HT1080 (cell line): ENCODE measurements at regions not wholly inside any gene's neighbourhood (a gene's known extent, or its start where the extent isn't known, plus 50 kb on each side); places are given as distances from the start of the nearest gene placed in this dataset.

Experiments
- DNase-seq: peaks from one replicate; pipeline ENCODE4 v3.0.0-alpha.2; 2015; ENCODE audit warnings: low read depth

DNA sequence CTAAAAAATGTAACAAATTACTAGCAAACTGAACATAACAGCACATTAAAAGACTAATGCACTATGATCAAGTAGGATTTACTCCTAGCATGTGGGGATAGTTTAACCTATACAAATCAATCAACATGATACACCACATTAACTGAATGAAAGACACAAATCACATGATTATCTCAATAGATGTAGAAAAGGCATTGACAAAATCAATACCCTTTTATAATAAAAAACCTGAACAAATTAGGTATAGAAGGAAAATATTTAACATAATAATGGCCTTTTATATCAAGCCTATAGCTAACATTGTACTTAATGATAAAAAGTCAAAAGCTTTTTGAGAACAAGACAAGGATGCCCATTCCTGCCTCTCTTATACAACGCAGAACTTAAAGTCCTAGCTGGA lies 540.0 kb downstream of the RERGL start:
- no peak for DNase-seq

DNA sequence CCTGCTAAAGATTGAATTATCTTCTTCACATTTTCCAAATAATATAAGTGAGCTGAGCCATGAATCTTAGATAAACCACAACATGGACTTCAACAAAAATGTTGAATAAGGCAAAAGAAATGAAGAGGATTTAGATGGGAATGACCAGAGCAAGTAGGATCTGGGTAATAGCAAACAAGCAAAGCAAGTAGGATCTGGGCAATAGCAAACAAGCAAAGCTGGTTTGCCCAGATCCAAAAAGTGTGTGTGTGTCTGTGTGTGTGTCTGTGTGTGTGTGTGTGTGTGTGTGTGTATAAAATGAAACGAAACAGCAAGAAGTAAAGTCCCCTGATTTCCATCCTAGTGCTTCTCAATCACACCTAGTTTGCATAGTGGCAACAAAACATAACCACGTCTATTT lies 549.1 kb downstream of the RERGL start:
- no peak for DNase-seq

DNA sequence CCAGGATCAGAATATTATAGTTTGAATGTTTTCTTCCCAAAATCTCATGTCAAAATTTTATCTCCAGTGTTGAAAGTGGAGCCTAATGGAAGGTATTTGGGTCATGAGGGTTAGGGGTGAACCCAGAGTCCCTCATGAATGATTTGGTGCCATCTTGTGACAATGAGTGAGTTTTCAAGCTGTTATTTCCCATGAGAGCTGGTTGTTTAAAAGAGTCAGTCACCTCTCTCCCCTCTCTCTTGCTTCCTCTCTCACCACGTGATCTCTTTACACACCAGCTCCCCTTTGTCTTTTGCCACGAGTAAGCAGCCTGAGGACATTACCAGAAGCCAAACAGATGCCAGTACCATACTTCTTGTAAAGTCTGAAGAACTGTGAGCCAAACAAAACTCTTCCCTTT lies 561.6 kb downstream of the RERGL start:
- peak; percentile 10 for DNase-seq

DNA sequence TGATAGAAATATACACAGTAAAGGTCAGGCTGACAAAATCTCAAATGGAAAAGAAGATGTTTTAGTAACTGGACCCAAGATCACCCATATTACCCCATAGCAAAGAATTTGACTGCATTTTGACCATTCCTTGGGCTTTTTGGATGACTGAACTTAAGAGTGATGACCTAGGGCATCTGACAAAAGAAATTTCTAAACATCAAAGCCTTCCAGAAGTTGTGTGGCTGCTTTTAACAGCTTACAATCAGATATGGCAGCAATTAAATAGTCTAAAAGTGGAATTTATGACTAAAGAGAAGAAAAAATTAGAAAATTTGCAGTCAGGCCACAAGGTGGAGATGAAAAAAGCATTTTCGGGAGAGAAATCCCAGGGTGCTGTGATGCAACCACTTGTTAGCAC lies 563.0 kb downstream of the RERGL start:
- DNase-seq = no peak

DNA sequence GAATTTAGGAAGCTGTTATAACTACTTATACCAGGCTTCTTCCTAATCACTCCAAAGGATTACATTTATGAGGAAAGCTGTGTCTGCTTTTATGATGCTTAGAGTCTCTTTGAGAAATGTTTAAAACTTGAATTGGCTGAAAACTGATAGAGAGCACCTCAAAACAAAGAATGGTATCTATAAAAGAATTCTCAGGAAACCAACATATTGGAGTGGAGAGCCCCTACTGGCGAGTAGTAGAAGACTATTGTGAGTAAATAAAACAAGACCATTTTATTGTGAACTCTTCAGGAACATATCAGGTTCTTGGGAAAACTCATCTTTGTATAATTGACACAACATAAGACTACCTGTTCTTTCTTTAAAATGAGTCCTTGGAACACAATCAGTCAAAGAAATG lies 578.6 kb downstream of the RERGL start:
- no peak for DNase-seq

DNA sequence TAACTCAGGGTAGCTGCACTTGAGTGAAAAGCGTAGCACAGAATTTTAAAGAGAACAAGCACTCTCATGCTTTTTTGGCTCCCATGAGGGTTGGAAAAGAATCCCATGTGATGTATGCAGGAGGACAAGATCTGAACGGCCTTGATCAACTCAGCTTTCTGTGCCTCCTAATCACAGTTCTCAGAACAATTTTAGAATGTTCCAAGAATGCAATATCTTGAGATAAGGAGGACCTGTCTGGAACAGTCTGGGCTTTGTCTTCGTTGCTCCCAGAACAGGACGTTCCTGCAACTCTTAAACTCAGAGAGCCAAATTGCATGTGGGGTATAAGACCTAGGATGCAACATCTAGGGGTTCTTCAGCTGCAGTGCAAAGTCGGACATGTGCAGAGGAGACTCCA lies 582.7 kb downstream of the RERGL start:
- DNase-seq = no peak

DNA sequence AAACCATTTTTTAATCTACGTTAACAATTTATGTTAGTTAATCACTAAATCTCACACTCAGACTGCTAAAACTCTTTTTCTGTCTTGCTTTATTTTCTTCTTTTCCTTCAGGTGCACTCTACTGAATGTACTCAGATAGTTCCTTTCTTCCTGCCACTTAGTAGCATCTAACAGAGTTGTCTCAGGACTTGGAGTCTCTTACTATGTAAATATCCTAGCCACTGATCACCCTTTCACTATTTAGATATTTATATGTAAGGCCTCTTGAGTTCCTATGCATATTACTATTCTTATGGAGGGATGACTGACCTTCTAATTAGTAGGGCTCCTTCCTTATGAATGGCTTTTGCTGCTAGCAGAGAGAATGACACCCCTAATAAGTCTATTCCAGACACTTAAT lies 586.3 kb downstream of the RERGL start:
- DNase-seq = no peak

DNA sequence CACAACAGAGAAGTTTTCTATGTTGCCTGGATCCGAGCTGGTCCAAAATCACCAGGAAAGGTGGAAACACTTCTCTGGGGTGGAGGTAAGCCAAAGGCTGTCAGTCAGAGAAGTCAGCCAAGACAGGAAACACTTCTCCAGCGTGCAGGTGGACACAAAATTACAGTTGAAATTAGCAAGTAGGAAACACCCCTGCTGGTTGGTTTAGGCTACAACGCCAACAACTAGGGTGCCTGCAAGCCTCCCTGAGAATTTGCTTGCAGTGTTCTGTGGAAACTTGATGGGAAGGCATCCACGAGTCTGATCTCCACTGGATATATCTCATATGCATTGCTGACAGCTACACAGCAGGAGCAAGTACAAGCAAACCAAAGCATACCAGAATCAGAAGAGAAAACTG lies 600.5 kb downstream of the RERGL start:
- DNase-seq = no peak

DNA sequence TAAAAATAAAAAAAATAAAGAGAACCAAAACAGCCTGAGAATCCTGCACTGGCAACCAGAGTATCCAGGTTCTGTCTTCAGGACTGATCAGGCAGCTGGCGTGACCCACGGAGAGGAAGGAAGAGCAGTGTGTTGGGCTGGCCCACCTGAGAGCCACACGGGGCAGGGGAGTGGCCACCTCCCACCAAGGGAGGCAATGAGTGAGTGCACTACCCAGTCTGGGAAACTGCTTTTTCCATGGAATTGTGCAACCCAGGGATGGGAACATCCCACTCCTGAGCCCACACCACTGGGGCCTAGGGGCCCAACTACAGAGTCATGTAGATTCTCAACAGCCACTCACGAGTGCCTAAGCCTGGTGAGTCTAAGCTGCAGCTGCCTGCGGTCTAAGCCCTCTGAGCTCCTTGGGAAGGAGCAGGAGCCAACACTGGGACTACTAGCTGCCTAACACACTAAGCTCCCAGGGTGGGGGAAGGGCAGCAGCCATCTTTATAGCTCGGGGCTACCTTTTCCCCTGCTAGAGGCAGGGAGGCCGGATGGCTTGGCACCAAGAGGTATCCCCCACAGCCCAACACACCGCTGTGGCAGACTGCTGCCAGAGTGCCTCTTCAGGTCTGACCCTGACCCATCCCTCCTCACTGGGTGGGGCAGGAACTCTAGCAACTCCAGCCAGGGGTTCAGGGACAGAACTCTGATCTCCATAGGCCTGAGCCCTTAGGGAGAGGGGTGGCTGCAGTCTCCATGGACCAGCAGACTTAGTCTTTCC lies 610.9 kb downstream of the RERGL start:
- no peak for DNase-seq

DNA sequence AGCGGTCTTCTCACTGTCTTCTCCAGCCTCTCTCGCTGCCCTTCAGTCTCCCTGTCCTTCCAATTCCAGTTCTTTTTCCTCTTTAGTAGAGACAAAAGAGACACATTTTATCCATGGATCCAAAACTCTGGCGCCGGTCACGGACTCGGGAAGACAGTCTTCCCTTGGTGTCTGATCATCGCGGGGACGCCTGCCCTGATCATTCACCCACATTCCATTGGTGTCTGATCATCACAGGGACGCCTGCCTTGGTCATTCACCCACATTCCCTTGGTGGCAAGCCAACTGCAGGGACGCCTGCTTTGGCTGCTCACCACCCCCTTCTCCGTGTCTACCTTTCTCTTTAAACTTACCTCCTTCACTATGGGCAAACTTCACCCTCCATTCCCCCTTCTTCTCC lies 619.5 kb downstream of the RERGL start:
- DNase-seq = no peak

DNA sequence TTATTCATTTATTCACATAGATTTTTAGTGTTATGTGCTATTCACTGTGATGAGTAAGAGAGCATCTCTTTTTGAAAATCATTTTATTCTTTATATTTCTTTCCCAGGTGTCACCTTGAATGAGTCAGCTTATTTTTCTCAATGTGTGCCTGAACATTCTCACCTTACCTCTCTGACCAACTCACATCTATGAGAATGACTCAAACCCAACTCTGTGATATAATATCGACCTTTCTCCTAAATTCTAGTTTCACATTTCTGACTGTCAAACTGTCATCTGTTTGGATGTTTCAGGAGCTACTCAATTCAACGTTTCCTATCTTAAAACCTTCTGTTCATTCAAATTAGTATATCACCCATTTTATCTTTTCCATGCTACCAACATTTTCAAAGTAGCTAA lies 630.8 kb downstream of the RERGL start:
- no peak for DNase-seq

DNA sequence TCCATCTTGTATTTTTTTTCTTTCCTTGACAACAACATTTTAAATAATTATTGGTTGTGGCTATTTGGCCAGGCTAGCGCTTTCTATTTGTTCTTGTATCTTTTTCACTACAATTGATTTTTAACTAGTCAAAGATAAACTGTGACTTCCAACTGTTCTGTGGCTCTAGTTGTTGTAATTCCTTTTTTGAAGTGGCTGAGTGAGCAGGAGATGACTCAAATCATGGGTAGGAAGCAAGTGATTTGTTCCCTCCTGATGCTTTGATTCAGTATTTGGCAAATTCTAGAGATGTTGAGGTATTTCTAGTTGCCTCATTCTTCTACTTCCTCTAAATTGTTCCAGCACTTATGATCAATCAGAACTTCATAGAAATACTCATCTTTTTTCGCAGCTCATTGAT lies 633.5 kb downstream of the RERGL start:
- DNase-seq = peak; percentile 60

DNA sequence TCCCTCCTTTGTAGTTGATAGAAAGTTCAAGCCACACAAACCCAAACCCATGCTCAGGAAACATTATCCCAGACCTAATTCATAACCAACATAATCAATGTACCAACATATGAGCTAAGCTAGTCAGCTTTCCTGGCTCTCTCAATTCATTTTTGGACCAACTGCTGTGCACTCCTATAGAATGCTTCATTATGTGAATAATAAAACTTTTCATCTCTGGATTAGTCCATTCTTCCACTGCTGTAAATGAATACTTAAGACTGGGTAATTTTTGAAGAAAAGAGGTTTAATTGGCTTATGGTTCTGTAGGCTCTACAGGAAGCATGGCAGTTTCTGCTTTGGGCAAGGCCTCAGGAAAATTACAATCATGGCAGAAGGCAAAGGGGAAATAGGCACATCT lies 651.9 kb downstream of the RERGL start:
- DNase-seq = no peak

DNA sequence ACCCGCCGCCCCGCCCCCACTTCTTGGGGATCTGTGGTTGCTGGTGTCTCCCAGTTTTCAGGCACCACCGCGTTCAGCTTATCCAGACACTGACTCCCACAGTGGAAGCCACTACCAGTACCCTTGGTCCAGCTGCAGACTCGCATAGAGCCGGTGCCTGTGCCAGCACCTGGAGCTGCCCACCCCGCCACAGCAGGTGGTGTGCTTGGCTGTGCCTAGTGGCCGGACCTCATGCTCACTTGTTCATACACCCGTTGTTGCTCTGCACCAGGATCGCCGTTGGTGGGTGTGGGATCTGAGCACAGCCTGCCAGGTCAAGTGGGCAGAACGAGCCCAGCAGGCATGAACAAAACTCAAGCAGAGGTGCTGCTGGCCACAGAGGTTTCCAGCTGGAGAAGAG lies 673.2 kb downstream of the RERGL start:
- DNase-seq = no peak

DNA sequence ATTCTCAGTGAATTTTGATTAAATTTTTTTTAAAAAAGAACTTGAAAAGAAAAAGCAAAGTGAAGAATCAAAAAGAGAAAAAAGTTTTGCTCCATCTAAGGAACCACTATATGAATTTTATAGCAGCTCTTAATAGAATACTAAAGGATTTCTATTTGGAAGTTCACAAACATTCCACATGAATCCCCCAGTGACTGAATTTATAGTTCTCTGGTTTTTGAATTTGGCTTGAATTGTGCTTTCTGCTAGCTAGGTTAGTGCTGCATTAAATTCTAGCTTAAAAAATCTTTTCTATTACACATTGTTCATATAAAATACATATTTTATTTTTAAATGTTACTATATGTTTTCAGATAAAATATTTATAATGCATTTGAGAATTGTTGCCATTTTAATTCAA lies 675.4 kb downstream of the RERGL start:
- DNase-seq = no peak

DNA sequence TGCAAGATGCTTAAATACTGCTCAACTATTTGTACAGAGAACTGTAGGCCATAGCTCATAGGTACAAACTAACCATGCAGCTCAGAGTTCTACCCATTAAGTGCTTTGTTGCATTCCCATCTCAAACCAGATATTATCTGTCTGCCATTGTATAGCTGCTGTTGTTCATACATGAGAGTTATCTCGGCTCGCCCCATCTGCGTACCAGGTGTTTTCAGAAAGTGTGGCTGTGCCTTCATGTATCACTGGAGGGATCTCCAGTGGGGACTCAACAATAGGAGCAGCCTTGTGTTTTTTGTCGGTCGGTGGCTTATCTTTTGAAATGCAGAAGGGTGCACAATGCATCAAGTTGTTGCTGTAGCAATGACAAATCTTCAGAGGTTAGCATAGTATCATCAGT lies 678.3 kb downstream of the RERGL start:
- DNase-seq = no peak

DNA sequence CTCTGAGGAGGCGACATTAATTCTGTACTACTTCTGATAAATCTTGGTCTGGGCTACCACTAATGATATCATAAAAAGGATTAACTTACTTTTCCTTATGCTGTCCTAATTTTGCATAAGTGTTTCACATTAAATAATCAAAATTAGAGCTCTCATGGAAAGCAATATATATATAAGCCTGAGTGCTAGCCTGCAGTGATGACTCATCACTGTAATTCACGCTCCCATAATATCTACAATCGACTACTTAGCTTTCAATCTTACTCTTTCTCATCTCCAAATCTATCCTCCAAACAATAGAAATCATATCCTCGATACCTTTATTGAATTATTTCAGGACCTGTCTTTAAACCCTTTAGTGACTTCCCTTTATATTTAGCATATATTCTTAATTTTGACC lies 701.3 kb downstream of the RERGL start:
- no peak for DNase-seq

DNA sequence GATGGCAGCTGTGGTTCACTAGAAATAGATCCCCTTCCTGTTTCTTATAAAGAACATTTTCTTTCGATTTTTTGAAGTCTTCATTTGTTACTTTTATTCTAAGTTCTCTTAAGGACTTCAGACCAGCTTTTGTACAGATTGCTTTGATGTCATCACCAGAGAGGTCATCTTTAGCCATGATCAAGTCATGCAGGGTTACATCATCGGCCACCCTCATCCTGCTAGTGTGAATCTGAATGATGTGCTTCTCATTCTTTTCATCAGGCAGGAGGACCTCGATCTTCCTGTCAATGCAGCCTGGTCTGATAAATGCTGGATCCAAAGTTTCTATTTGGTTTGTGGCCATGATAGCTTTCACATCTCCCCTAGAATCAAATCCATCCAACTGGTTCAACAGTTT lies 706.7 kb downstream of the RERGL start:
- DNase-seq = no peak

DNA sequence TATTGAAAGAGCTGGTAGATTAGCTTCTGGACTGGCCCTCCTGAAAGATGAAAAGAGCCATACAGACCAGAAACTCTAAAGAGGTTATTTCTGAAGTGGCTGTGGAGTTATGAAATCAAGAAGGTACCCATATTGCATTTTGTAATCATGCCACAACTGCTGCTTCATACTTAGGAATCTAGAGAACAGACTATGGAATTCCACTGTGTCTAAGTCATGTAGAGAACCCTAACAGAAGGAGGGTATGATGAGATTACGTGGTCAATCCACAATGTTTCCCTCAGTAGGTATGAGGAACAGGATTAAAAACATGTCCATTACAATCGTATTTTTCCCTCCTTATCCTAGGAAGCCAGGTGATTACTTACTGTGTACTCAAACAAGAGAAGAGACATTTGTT lies 708.8 kb downstream of the RERGL start:
- DNase-seq = no peak

DNA sequence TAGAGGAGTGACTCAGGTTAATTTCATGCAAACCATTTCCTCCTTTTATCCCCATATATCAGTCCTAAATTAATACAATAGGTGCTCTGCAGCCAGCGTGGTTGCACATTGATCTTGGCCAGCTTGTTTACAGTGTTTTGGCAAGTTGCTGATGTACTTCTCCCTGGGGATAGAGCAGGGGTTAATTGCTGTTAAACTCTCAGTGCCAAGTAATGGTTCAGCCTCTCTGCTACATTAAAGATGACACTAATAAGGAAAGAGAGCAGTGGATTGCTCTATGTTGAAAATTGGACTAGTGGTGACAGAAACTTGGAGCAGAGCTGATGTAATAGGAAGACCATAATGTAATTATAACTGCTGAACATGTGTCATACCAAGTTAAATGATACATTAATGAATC lies 717.5 kb downstream of the RERGL start:
- no peak for DNase-seq

DNA sequence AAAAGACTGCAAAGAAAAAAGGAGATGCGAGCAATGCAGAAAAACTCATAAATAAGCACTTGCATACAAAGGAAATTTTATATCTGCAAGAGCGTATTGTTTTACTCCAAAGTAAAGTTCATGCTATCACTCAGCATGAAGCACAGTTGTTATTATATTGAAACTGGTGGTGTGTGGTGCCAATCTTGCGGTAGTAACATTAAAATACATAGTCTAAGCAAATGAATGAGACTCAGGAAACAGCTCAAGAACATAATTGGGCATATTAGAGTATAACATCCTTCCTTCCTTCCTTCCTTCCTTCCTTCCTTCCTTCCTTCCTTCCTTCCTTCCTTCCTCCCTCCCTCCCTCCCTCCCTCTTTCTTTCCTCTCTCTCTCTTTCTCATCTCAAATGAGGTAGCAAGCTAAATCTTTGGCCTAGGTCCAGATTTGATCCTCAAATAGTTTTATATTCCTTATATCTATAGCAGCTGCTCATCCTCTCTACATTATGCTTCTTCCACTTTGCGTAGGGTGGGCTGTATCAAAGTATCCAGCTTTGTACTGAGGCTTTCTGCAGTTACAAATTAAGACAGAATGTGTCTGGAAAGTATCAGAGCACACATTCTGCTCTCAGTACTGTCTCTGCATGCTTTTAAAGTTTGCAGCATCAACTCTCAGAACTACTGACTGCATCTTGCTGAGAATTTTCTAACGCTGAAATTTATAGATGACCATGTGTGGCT lies 718.3 kb downstream of the RERGL start:
- DNase-seq = no peak

DNA sequence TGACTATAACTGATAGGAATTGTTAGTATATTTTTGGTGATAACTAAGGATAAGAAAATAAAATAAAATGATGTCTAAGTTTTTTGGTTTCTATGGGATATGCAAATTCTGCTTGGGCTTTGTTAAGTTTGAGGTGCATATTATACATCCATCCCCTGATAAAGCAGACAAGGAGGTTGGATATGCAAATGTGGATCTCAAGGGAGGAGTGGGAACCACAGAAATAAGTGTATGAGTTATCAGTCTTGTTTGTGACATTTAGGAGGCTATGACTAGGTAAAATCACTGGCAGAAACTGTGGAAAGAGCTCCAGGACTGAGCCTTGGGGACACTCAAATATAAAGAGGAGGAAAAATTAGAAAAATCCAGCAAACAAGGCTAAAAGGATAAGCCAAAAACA lies 719.4 kb downstream of the RERGL start:
- no peak for DNase-seq

DNA sequence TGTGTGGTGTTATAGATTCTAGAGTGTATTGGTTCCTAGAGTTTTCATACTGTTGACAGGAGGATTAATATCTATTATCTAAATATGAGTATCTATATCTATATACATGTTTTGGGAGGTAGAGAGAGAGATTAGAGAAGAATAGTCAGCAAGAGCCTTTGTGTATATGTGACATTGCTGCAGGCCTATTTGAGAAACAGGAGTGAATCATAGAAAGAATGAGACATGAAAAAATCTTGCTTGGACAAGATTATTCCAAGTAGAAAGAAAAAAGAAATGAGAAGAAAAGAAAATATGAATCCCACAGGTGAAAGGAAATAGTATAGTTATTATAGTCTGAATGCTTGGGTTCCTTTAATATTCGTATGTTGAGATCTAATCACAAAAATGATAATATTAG lies 720.4 kb downstream of the RERGL start:
- DNase-seq = no peak
